Transverse colon (tissue), 4 donors: ENCODE measurements at regions not wholly inside any gene's neighbourhood (a gene's known extent, or its start where the extent isn't known, plus 50 kb on each side); places are given as distances from the start of the nearest gene placed in this dataset.

ENCODE experiments used
- EP300 ChIP-seq: sonication (generic); formaldehyde crosslinking; IDR thresholded peaks from one replicate; pipeline ENCODE4 v1.6.1; 2017; ENCODE audit warnings: antibody characterized with exemption, low read depth
- POLR2A ChIP-seq: fragments of 450-650 bp; IDR thresholded peaks from one replicate; pipeline ENCODE4 v1.6.1; 2016; ENCODE audit warnings: antibody characterized with exemption, mild to moderate bottlenecking, moderate library complexity
- POLR2AphosphoS5 ChIP-seq, 3 donors: sonication (generic); formaldehyde crosslinking; IDR thresholded peaks; one replicate each; pipeline ENCODE4 v1.6.1; 2016; ENCODE audit warnings: antibody characterized with exemption in 3 of 3
- TF ChIP-seq, protein P1 (sequence below), 5 experiments: fragments of 200-600 bp in 3 of 5; fragments of 450-650 bp in 2 of 5; sonication (generic) in 3 of 5; IDR thresholded peaks; 1 replicate in 2 of 5; 2 replicates in 3 of 5; pipeline ENCODE4 v1.5.1; 2016 to 2017; ENCODE audit warnings: antibody characterized with exemption in 5 of 5, inconsistent platforms in 3 of 5, mild to moderate bottlenecking in 2 of 5, moderate library complexity in 1 of 5

DNA sequence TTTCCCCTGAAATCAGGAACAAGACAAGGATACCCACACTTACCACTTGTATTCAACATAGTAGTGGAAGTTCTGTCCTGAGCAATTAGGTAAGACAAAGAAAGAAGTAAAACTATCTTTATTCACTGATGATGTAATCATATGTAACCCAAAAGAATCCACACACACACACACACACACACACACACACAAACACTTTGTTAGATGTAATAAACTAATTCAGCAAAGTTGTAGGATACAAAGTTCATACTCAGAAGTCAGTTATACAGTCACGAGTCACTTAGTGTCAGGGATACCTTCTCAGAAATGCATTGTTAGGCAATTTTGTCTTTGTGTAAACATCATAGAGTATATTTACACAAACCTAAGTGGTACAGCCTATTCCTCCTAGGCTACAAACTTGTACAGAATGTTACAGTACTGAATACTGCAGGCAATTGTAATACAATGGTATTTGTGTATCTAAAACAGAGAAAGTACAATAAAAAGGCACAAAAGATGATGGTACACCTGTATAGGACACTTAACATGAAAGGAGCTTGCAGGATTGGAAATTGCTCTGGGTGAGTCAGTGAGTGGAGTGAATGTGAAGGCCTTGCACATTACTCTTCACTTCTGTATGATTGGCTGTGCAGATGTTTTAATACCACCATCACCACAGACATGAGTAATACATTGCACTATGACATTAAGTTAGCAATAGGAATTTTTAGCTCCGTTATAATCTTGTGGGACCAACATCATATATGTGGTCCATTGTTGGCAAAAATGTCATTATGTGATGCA lies 370.1 kb downstream of the ZFHX3 start:
- no peak for TF ChIP-seq POLR2A
- peak; percentile 75 for TF ChIP-seq EP300
- TF ChIP-seq, protein P1, sequence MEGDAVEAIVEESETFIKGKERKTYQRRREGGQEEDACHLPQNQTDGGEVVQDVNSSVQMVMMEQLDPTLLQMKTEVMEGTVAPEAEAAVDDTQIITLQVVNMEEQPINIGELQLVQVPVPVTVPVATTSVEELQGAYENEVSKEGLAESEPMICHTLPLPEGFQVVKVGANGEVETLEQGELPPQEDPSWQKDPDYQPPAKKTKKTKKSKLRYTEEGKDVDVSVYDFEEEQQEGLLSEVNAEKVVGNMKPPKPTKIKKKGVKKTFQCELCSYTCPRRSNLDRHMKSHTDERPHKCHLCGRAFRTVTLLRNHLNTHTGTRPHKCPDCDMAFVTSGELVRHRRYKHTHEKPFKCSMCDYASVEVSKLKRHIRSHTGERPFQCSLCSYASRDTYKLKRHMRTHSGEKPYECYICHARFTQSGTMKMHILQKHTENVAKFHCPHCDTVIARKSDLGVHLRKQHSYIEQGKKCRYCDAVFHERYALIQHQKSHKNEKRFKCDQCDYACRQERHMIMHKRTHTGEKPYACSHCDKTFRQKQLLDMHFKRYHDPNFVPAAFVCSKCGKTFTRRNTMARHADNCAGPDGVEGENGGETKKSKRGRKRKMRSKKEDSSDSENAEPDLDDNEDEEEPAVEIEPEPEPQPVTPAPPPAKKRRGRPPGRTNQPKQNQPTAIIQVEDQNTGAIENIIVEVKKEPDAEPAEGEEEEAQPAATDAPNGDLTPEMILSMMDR (IDR thresholded peaks at IDR 0.05), result no peak
- peak in 2 of 3 donors; percentile 43 to 55 for TF ChIP-seq POLR2AphosphoS5 (IDR thresholded peaks at IDR 0.05)
